Activated naive CD4-positive, alpha-beta T cell treated with anti-CD3 and anti-CD28 coated beads, Interleukin-2, amount 50 U/mL, for 72 hours (primary cell): ENCODE measurements at regions not wholly inside any gene's neighbourhood (a gene's known extent, or its start where the extent isn't known, plus 50 kb on each side); places are given as distances from the start of the nearest gene placed in this dataset.

Experiments
- ATAC-seq, 2 donors: fragments of 150-1000 bp; cut with Tn5 transposase; 2 replicates each; pipeline ENCODE4 v1.10.0; 2021; ENCODE audit warnings: mild to moderate bottlenecking in 2 of 2, moderate library complexity in 2 of 2
- DNase-seq, 2 donors: peaks; one replicate each; pipeline ENCODE4 v3.0.0; 2021 to 2022; ENCODE audit warnings: low spot score in 2 of 2
- H3K27ac Mint-ChIP-seq, 2 donors: one replicate each; pipeline ENCODE4 v1.8.0; 2022; ENCODE audit warnings: mild to moderate bottlenecking in 2 of 2, mixed read lengths in 2 of 2
- H3K36me3 Mint-ChIP-seq, 2 donors: one replicate each; pipeline ENCODE4 v1.8.0; 2022; ENCODE audit warnings: mixed read lengths in 2 of 2
- H3K9me3 Mint-ChIP-seq, 2 donors: one replicate each; pipeline ENCODE4 v1.8.0; 2022; ENCODE audit warnings: mixed read lengths in 2 of 2

DNA sequence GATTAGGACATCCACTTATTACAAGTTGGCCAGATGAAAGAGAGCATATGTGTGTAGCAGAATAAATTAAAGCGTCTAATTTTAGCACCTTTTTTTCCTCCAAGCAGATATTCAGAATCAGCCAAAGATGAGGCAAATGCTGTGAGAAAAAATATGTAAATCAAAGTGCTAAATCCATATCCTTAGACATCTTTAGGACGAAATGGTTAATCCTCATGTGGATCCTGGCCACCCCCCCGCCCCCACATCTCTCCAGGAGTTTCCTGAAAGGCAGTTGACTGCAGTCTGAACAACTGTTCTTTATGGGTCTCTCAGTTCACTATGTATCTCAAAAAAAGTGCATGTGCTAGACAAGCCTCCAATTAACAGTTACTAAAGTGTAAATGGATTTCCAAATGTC, 1768.1 kb upstream of the SEL1L start:
- DNase-seq (no peak), ATAC-seq (no peak)
- Mint-ChIP-seq H3K9me3 (peaks cover 4 to 5% of the 10 kb centered on the region in 2 donors), H3K27ac (no peak overlapping the region), H3K36me3 (no peaks in the 10 kb centered on the region)

GRCh38 chr14:83309211-83309610, 1775.6 kb upstream of the SEL1L start:
- DNase-seq (no peak), ATAC-seq (no peak)
- no peaks in the 10 kb centered on the region for H3K36me3 Mint-ChIP-seq
- H3K9me3 Mint-ChIP-seq = peaks cover 11 to 22% of the 10 kb centered on the region in 2 donors
- no peak overlapping the region for H3K27ac Mint-ChIP-seq

GRCh38 chr14:83309833-83310232, 1776.2 kb upstream of the SEL1L start:
- DNase-seq (no peak), ATAC-seq (no peak)
- peaks cover 12 to 23% of the 10 kb centered on the region in 2 donors for H3K9me3 Mint-ChIP-seq
- H3K27ac Mint-ChIP-seq = no peak overlapping the region
- H3K36me3 Mint-ChIP-seq = no peaks in the 10 kb centered on the region

DNA sequence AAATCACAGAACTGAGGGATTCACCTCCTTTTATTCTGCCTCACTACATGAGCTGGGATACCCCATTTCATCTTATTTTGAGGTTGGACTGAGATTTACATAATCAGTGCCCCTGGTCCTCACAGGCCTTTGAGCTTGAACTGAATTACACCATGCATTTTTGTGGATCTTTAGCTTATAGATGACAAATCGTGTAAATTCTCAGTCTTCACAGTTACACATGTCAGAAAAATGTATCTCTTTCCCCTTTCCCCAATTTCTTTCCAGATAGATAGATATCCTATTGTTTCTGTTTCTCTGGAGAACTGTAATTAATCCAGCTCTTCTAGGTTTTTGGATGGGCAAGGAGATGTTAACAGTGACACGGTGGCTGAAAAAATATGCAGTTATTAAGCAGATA, 1778.9 kb upstream of the SEL1L start:
- H3K36me3 Mint-ChIP-seq = no peaks in the 10 kb centered on the region
- peaks cover 25 to 27% of the 10 kb centered on the region in 2 donors for H3K9me3 Mint-ChIP-seq
- no peak overlapping the region for H3K27ac Mint-ChIP-seq
- no peak for DNase-seq
- no peak for ATAC-seq

DNA sequence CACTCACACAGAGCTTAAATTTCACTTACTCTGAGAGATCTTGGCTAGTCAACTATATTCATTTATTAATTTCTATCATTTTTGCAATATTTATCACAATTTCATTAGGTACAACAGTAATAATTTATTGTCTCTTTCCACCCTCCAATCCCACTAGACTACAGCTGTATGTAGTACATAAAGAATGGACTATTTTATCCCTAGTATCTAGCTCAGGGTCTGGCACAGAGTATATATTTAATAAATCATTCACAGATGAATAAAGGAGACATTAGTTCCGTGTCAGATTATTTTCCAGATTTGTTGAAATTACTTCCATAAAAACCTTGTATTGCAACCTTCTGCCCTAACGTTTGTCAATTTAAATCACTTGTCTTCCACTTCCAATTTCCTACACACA, 1781.1 kb upstream of the SEL1L start:
- ATAC-seq (no peak), DNase-seq (no peak)
- H3K27ac Mint-ChIP-seq = no peak overlapping the region
- no peaks in the 10 kb centered on the region for H3K36me3 Mint-ChIP-seq
- peaks cover 17 to 20% of the 10 kb centered on the region in 2 donors for H3K9me3 Mint-ChIP-seq

DNA sequence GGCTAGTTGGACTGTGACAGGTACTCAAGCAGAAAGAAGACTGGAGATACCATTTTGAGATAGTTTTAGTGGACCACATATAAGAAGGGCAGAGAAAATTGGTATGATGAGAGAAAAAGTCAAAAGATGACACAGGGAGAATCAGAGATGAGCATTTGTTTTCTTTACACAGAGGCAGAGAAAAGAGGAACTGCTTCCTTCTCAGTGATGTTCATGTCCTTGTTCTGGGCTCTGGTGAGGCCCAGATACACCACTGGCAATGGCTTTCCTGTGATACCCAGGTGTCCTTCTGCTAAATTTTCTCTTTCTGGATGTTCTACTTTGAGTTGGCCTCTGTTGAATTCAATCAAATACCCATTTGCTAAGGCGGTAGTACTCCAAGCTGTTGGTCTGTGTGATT, 1782.7 kb upstream of the SEL1L start:
- Mint-ChIP-seq H3K36me3 (no peaks in the 10 kb centered on the region), H3K9me3 (peaks cover 8 to 15% of the 10 kb centered on the region in 2 donors), H3K27ac (no peak overlapping the region)

DNA sequence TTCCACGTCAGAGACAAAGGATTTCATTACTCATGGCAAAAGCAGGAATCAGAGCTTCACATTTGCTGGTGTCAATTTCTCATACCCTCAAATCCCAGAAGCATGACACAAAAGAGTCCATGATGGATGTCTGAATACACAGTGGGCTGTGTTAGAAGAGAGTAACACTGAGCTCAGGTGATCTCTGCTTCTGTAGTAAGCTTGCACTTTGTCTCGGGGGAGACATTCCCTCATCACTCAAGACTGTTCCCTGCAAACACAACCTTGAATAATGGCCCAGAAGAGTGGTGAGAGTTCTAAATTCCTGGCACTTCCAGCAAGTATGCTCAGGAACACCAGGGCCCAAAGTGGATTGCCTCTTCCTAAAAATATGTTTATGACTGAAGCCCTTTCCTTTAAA, 1787.2 kb upstream of the SEL1L start:
- DNase-seq = no peak
- Mint-ChIP-seq H3K27ac (no peak overlapping the region), H3K36me3 (no peaks in the 10 kb centered on the region), H3K9me3 (peaks cover 5 to 9% of the 10 kb centered on the region in 2 donors)
- ATAC-seq = no peak

More for the DNA sequence above, 1782.7 kb upstream of the SEL1L start:
- no peak for ATAC-seq
- no peak for DNase-seq

- ATAC-seq (no peak), DNase-seq (no peak)
- H3K27ac Mint-ChIP-seq = no peak overlapping the region
- peaks cover 4 to 12% of the 10 kb centered on the region in 2 donors for H3K9me3 Mint-ChIP-seq
- H3K36me3 Mint-ChIP-seq = no peaks in the 10 kb centered on the region
Measured at GRCh38 chr14:83331513-83331912, 1797.9 kb upstream of the SEL1L start.

- DNase-seq (no peak), ATAC-seq (no peak)
- Mint-ChIP-seq H3K9me3 (peaks cover 14 to 17% of the 10 kb centered on the region in 2 donors), H3K36me3 (no peaks in the 10 kb centered on the region), H3K27ac (no peak overlapping the region)
Measured at GRCh38 chr14:83342590-83342989, 1808.9 kb upstream of the SEL1L start.

DNA sequence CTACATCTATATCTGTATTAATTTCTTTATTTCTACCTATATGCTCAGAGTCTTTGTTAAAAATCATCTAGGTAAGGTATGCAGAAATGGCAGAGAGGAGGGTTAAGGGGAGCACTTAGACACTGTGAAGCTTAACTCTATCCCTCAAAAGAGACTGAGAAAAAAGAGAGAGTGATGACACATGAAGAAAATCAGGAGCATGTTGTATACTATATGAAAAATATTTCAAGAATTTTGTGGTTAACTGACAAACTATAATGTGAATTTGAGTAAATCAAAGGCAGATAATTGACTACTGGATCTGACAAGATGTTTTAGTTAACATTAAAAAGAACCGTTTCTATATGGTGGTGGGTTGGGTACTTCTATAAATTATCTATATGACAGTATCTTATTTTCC, 1814.2 kb upstream of the SEL1L start:
- no peak overlapping the region for H3K27ac Mint-ChIP-seq
- DNase-seq = no peak

DNA sequence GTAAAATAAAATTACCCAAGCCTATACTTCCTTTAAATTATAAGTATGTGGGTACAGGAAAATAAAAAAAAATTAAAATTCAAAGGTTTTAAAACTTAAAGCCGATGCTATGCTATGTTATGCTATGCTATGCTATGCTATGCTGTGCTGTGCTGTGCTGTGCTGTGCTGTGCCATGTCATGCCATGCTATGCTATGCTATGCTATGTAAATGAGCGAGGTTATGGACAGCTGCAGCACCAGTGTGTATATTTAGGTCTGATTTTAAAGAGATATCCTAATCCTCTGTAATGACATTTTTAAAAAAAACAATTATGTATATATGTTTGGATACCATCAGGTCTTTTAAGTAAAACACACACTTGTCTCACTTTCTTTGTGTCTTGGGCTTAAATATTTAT, 1822.0 kb upstream of the SEL1L start:
- no peak for DNase-seq
- no peak overlapping the region for H3K27ac Mint-ChIP-seq
- peaks cover 22 to 28% of the 10 kb centered on the region in 2 donors for H3K9me3 Mint-ChIP-seq
- ATAC-seq = no peak
- H3K36me3 Mint-ChIP-seq = no peaks in the 10 kb centered on the region

More for the DNA sequence above, 1814.2 kb upstream of the SEL1L start:
- no peak for ATAC-seq
- Mint-ChIP-seq H3K36me3 (no peaks in the 10 kb centered on the region), H3K9me3 (peaks cover 9 to 24% of the 10 kb centered on the region in 2 donors)

GRCh38 chr14:83356080-83356479, 1822.4 kb upstream of the SEL1L start:
- Mint-ChIP-seq H3K27ac (no peak overlapping the region), H3K9me3 (peaks cover 23 to 27% of the 10 kb centered on the region in 2 donors)
- no peak for DNase-seq

DNA sequence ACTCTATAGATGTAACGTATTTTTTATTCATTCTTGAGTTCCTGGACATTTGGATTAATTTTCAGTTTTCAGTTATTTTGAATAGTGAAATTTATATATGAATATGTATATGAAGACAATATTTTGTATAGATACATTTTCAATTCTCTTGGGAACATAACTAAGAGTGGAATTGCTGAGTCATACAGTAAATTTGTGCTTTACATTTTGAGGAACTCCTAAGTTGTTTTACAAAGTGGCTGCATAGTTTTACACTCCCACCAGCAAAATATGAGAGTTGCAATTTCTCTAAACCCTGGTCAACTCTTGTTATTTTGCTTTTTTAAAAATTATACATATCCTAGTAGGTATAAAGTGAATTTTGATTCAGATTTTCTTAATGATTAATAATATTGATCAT, 1838.6 kb upstream of the SEL1L start:
- no peak overlapping the region for H3K27ac Mint-ChIP-seq
- H3K36me3 Mint-ChIP-seq = no peaks in the 10 kb centered on the region
- H3K9me3 Mint-ChIP-seq = peaks cover 9 to 14% of the 10 kb centered on the region in 2 donors
- ATAC-seq (no peak), DNase-seq (no peak)

More at GRCh38 chr14:83356080-83356479, 1822.4 kb upstream of the SEL1L start:
- ATAC-seq = no peak
- no peaks in the 10 kb centered on the region for H3K36me3 Mint-ChIP-seq

DNA sequence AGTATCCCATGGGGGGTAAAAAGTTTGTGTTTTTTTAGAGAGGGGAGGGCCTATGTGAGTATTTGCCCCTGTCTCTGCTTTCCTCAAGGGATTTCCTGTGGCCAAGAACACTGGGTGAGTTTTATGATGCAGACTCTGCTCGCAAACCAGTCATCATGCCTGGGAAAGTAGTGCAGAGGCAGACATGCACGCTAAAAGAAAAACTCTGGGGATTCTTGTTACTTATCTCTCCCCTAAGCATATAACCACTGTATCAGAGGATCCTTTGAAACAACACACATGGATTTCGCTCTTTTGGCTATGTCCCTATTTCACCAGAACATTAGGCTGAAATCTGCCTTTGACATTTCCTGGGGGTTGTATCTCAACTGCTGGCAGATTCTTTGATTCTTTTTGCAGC, 1845.8 kb upstream of the SEL1L start:
- ATAC-seq (no peak), DNase-seq (no peak)
- Mint-ChIP-seq H3K9me3 (peaks cover 32 to 33% of the 10 kb centered on the region in 2 donors), H3K36me3 (no peaks in the 10 kb centered on the region), H3K27ac (no peak overlapping the region)

DNA sequence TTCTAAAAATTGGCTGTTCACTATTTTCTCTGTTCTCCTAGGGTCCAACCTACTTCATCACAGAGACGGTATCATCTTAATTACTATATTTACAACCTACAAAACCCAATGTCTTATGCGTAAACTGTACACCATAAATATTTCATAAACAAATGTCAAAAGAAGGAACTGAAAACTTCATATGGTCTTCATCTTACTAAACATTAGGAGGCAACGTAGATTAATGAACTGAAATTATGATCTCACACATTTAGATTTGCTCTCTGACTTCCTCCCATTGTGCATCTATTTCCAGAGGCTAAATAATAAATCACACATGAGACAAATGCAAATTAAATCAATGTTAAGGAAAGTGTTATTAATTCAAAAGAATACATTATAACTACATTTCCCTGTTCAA, 1850.6 kb upstream of the SEL1L start:
- no peak overlapping the region for H3K27ac Mint-ChIP-seq
- DNase-seq (no peak), ATAC-seq (no peak)
- H3K36me3 Mint-ChIP-seq = peaks cover 0 to 6% of the 10 kb centered on the region in 2 donors
- peaks cover 41 to 47% of the 10 kb centered on the region in 2 donors for H3K9me3 Mint-ChIP-seq

- Mint-ChIP-seq H3K36me3 (no peaks in the 10 kb centered on the region), H3K9me3 (peaks cover 0 to 6% of the 10 kb centered on the region in 2 donors)
Measured at GRCh38 chr14:83395321-83395720, 1861.7 kb upstream of the SEL1L start.

GRCh38 chr14:83416476-83416875, 1882.8 kb upstream of the SEL1L start:
- H3K27ac Mint-ChIP-seq = no peak overlapping the region
- H3K36me3 Mint-ChIP-seq = no peaks in the 10 kb centered on the region
- DNase-seq = no peak
- H3K9me3 Mint-ChIP-seq = peaks cover 12 to 13% of the 10 kb centered on the region in 2 donors
- ATAC-seq = no peak

More at GRCh38 chr14:83395321-83395720, 1861.7 kb upstream of the SEL1L start:
- ATAC-seq (no peak), DNase-seq (no peak)
- H3K27ac Mint-ChIP-seq = no peak overlapping the region

DNA sequence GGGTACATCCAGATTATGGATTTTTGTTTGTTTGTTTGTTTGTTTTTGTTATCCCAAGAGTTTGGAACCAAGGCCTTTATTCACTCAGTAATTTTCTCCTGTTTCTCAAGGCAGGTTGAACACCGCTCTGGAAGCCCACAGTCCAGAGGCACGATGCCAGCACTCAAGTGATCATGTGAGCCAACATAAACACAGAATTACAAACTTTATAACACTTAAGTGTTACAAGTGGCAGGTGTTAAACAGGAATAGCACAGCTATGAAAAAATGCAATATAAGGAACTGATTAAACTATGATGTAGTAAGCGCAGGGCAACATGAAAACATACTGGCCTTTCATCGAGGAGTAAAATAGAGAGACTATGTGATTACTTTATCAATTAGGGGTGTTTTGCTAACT, 1885.8 kb upstream of the SEL1L start:
- DNase-seq (no peak), ATAC-seq (no peak)
- no peak overlapping the region for H3K27ac Mint-ChIP-seq
- peaks cover 10 to 14% of the 10 kb centered on the region in 2 donors for H3K9me3 Mint-ChIP-seq
- H3K36me3 Mint-ChIP-seq = no peaks in the 10 kb centered on the region

DNA sequence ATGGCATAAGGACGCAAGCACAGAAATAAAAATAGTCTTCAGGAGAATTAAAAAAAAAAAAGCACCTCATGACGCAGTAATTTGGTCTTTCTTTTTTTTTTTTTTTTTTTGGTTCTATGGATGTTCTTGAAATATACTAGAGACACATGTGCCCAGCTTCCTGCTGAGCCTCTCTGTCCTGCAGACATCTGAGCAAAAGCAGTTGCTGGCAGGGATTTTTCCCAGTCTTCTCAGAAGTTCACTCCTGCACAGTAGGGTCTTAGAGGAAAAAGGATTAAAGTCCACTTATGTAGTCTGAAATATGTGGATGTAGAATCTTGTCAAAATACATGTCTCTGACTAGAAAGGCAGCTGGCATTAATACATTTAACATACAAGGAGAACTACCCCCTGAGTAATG, 1888.1 kb upstream of the SEL1L start:
- no peak for DNase-seq
- Mint-ChIP-seq H3K9me3 (peaks cover 11 to 14% of the 10 kb centered on the region in 2 donors), H3K36me3 (no peaks in the 10 kb centered on the region), H3K27ac (no peak overlapping the region)
- no peak for ATAC-seq
